IMR-90 (cell line): ENCODE measurements at regions not wholly inside any gene's neighbourhood (a gene's known extent, or its start where the extent isn't known, plus 50 kb on each side); places are given as distances from the start of the nearest gene placed in this dataset.
A peak's percentile ranks its signal among the peaks of the same experiment; 100 is the strongest.

Experiments used
- ATAC-seq: fragments of 200-7000 bp; cut with Tn5 transposase; 2 replicates; pipeline ENCODE4 v1.9.1; 2020; ENCODE audit warnings: low read depth, mild to moderate bottlenecking, moderate library complexity
- BruUV-seq: library from RNA; stranded (reverse); fragments of 400-500 nt; replicated peaks from 2 replicates; lab custom pipeline; 2021; lab: Mats Ljungman, UMichigan
- CTCF ChIA-PET: fragments of 300-600 bp; formaldehyde crosslinking; extraction: SDS; loops from one replicate; lab custom pipeline; 2021; ENCODE audit warnings: antibody characterized with exemption; lab: Yijun Ruan, JAX
- POLR2A ChIA-PET: fragments of 300-600 bp; sonication (Branson Sonifier 250); formaldehyde crosslinking; loops from one replicate; lab custom pipeline; 2022; ENCODE audit warnings: antibody characterized with exemption; ENCODE audit not compliant: unreplicated experiment; lab: Charles Lee
- DNase-seq: peaks from one replicate; pipeline ENCODE4 v3.0.0; 2013
- H2AFZ ChIP-seq: replicated peaks from 2 replicates; pipeline ENCODE3; 2013; ENCODE audit warnings: low read length, mild to moderate bottlenecking; ENCODE audit not compliant: poor library complexity
- H2AK5ac ChIP-seq: 2 replicates; pipeline ENCODE4 v1.6.1; 2013; ENCODE audit warnings: low read depth, low read length, inconsistent platforms
- H2AK9ac ChIP-seq: replicated peaks from 2 replicates; pipeline ENCODE3; 2013; ENCODE audit warnings: mild to moderate bottlenecking, low read depth, low read length, moderate library complexity; ENCODE audit not compliant: poor library complexity
- H2BK120ac ChIP-seq: 2 replicates; pipeline ENCODE4 v1.6.1; 2013; ENCODE audit warnings: low read depth, low read length, inconsistent platforms
- H2BK15ac ChIP-seq: 3 replicates; pipeline ENCODE4 v1.6.1; 2013; ENCODE audit warnings: low read depth, low read length, inconsistent platforms
- H2BK20ac ChIP-seq: 2 replicates; pipeline ENCODE4 v1.6.1; 2013; ENCODE audit warnings: low read depth, mild to moderate bottlenecking, inconsistent platforms, low read length, moderate library complexity
- H2BK5ac ChIP-seq: 2 replicates; pipeline ENCODE4 v1.6.1; 2013; ENCODE audit warnings: mild to moderate bottlenecking, low read depth, low read length, inconsistent platforms; ENCODE audit not compliant: poor library complexity, severe bottlenecking
- H3K14ac ChIP-seq: replicated peaks from 2 replicates; pipeline ENCODE4 v1.6.1; 2013; ENCODE audit warnings: low read depth, low read length, inconsistent platforms
- H3K18ac ChIP-seq: 2 replicates; pipeline ENCODE4 v1.6.1; 2013; ENCODE audit warnings: low read depth, low read length, control low read depth
- H3K23ac ChIP-seq: 2 replicates; pipeline ENCODE4 v1.6.1; 2013; ENCODE audit warnings: low read depth, low read length, inconsistent platforms
- H3K27ac ChIP-seq: 2 replicates; pipeline ENCODE4 v1.5.1; 2013; ENCODE audit warnings: mild to moderate bottlenecking, control low read depth, low read length; ENCODE audit not compliant: insufficient read depth
- H3K27me3 ChIP-seq: 2 replicates; pipeline ENCODE4 v1.6.1; 2013; ENCODE audit warnings: low read length; ENCODE audit not compliant: control insufficient read depth, insufficient read depth
- H3K36me3 ChIP-seq: 2 replicates; pipeline ENCODE4 v1.6.1; 2013; ENCODE audit warnings: low read length, mixed read lengths; ENCODE audit not compliant: control insufficient read depth, insufficient read depth
- H3K4ac ChIP-seq: 2 replicates; pipeline ENCODE4 v1.6.1; 2013; ENCODE audit warnings: low read depth, low read length, inconsistent platforms
- H3K4me1 ChIP-seq: 2 replicates; pipeline ENCODE4 v1.6.1; 2013; ENCODE audit warnings: low read length, mixed read lengths; ENCODE audit not compliant: control insufficient read depth, insufficient read depth
- H3K4me2 ChIP-seq: 2 replicates; pipeline ENCODE4 v1.6.1; 2013; ENCODE audit warnings: low read depth, mild to moderate bottlenecking, control low read depth, low read length, moderate library complexity
- H3K4me3 ChIP-seq: 2 replicates; pipeline ENCODE4 v1.5.1; 2013; ENCODE audit warnings: low read depth, mild to moderate bottlenecking, control low read depth, low read length, moderate library complexity; ENCODE audit not compliant: insufficient read depth
- H3K56ac ChIP-seq: 2 replicates; pipeline ENCODE4 v1.6.1; 2013; ENCODE audit warnings: low read length, inconsistent platforms; ENCODE audit not compliant: insufficient read depth; ENCODE audit errors: extremely low read depth
- H3K79me1 ChIP-seq, 2 experiments: 2 replicates each; pipeline ENCODE4 v1.6.1; 2013; ENCODE audit warnings: low read length in 2 of 2, inconsistent platforms in 1 of 2, low read depth in 1 of 2
- H3K9ac ChIP-seq: 2 replicates; pipeline ENCODE4 v1.6.1; 2013; ENCODE audit warnings: low read depth, low read length, control low read depth
- H3K9me1 ChIP-seq: 2 replicates; pipeline ENCODE4 v1.6.1; 2013; ENCODE audit warnings: low read length, inconsistent platforms; ENCODE audit not compliant: insufficient read depth
- H3K9me3 ChIP-seq: 2 replicates; pipeline ENCODE4 v1.6.1; 2013; ENCODE audit warnings: low read length; ENCODE audit not compliant: control insufficient read depth, insufficient read depth
- H4K20me1 ChIP-seq: 2 replicates; pipeline ENCODE4 v1.6.1; 2013; ENCODE audit warnings: low read length, inconsistent platforms; ENCODE audit not compliant: insufficient read depth
- H4K5ac ChIP-seq: 2 replicates; pipeline ENCODE4 v1.6.1; 2013; ENCODE audit warnings: mild to moderate bottlenecking, low read depth, low read length, control low read depth
- H4K8ac ChIP-seq, 2 experiments: 2 replicates each; pipeline ENCODE4 v1.6.1; 2013; ENCODE audit warnings: low read depth in 2 of 2, low read length in 2 of 2, control low read depth in 1 of 2, inconsistent platforms in 1 of 2
- H4K91ac ChIP-seq: 2 replicates; pipeline ENCODE4 v1.6.1; 2013; ENCODE audit warnings: low read depth, low read length, inconsistent platforms; ENCODE audit not compliant: insufficient read depth
- NFE2L2 ChIP-seq: fragments of 150-350 bp; IDR thresholded peaks from 2 replicates; pipeline ENCODE4 v1.6.1; 2016; ENCODE audit warnings: low read depth, mild to moderate bottlenecking, low read length
- POLR2A ChIP-seq: IDR thresholded peaks from 2 replicates; pipeline ENCODE4 v1.6.1; 2012; ENCODE audit warnings: mild to moderate bottlenecking, low read depth, low read length
- WGBS, 2 experiments: methylation state at CpG; one replicate each; pipeline versions ENCODE4 v1.1.5 to v1.1.7; 2013; ENCODE audit warnings: missing lambda C conversion rate in 2 of 2; ENCODE audit not compliant: insufficient read length in 1 of 2; ENCODE audit errors: extremely low coverage in 2 of 2; 5-methylcytosine and 5-hydroxymethylcytosine counted together
- dilution Hi-C: fragments of 300-500 bp; cut with HindIII; formaldehyde crosslinking; loops from one replicate; pipeline ENCODE4 v1.14.3; 2018; ENCODE audit warnings: low sequenced_read_pairs; ENCODE audit not compliant: unreplicated experiment
- in situ Hi-C: fragments of 300-500 bp; cut with MboI; formaldehyde crosslinking; loops from 3 replicates; pipeline ENCODE4 v1.14.3; 2019; ENCODE audit warnings: low sequenced_read_pairs, inconsistent platforms, mixed read lengths
- intact Hi-C: fragments of 100-400 bp; cut with micrococcal nuclease; formaldehyde crosslinking; loops from 2 replicates; pipeline ENCODE4 v1.10.0; 2022

DNA sequence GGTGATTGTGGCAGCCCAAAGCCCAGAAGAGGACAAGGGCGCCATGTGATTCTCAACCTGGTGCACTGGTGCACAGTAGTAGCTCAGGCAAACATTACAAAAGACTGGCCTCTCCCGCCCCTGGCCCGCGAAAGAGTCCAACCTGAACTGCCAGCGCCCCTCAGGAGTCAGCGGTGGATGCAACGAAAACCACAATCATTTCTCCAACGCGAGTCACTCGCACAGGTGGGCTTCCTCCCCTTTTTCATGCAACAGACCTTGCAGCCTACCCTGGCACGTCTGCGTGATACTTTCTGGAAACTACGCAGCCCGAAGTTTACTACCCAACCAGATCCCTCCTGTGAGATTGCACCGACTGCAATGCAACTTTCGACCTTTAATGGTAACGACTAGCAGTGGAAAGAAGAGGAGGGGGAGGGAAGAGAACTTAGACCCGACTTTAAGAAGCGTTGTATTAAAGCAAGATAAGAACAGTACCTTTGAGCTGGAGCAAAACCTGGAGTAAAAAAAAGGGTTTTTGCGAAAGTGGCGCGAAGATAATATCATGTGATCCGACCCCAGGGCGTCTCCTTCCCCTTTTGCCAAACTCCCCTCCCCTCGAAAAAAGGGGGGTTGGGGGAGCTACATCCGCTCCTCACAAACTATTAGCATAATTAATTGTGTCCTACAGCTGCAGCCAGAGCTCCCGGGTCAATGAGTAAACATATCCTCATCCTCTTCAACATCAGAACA is 63.3 kb upstream of the CCDC160 start:
- Histone ChIP-seq H3K4me1 (no peaks in the 10 kb centered on the region), H3K9me3 (no peaks in the 10 kb centered on the region; the same call in 1 of the 2 replicates), H3K27ac (no peak overlapping the region), H3K23ac (no peak overlapping the region), H4K5ac (no peak overlapping the region), H3K4me3 (no peak overlapping the region), H3K79me1 (no peaks in the 10 kb centered on the region), H4K20me1 (no peaks in the 10 kb centered on the region), H2BK20ac (no peak overlapping the region), H3K4me2 (no peak overlapping the region), H3K4ac (no peak overlapping the region), H3K56ac (no peak overlapping the region), H3K36me3 (no peaks in the 10 kb centered on the region), H4K91ac (no peak overlapping the region), H3K14ac (no peak overlapping the region), H2BK15ac (no peak overlapping the region), H3K18ac (no peak overlapping the region), H2BK120ac (no peak overlapping the region), H2AFZ (peak overlapping the region; percentile 41), H2AK5ac (no peak overlapping the region), H2AK9ac (no peak overlapping the region), H2BK5ac (no peak overlapping the region), H4K8ac (no peak overlapping the region), H3K9ac (no peak overlapping the region), H3K9me1 (no peaks in the 10 kb centered on the region), H3K27me3 (peaks cover 13% of the 10 kb centered on the region)
- in situ Hi-C loops = no loop called here
- ChIA-PET CTCF (no interaction called here), POLR2A (no interaction called here)
- no TSS peak for BruUV-seq
- dilution Hi-C loops = no loop called here
- ATAC-seq = no peak
- TF ChIP-seq NFE2L2 (no peak), POLR2A (no peak)
- intact Hi-C loops = no loop called here
- WGBS, 2 experiments = 23% methylated on average over 7 of the region's 27 CpGs; no CpG with 5 or more reads in 1 of the 2 experiments
- DNase-seq = no peak
